Astrocyte of the spinal cord (primary cell): ENCODE measurements at regions not wholly inside any gene's neighbourhood (a gene's known extent, or its start where the extent isn't known, plus 50 kb on each side); places are given as distances from the start of the nearest gene placed in this dataset.

Experiments used
- DNase-seq: peaks from one replicate; pipeline ENCODE4 v3.0.0; 2011; ENCODE audit warnings: low read depth, low spot score
- H3K4me3 ChIP-seq: 2 replicates; pipeline ENCODE4 v1.5.1; 2011; ENCODE audit warnings: low read depth, mild to moderate bottlenecking, low read length, moderate library complexity
- in situ Hi-C: cut with HindIII; loops from 2 replicates; pipeline ENCODE4 v1.10.0; 2017; ENCODE audit warnings: low sequenced_read_pairs
- TF ChIP-seq, protein P1 (sequence below): IDR thresholded peaks from 2 replicates; pipeline ENCODE4 v1.5.1; 2012; ENCODE audit warnings: low read depth, mild to moderate bottlenecking, low read length, inconsistent platforms

DNA sequence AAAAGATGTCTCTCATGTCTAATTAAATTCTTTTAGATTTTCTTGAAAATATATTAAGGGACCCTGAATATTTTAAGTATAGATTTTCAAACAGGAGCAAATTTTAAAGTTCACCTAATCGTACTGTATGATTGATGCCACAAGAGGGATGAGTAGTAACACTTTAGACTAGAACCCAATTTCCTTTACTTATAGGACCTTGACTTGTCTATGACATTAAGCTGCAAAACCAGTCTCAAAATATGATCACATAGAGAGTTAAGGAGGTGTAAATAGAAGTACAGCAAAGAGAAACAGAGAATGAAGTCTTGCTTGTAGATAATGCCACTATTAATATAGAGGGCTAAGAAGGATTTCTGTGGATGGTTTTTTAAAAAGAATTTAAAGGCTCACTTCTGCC, 312.9 kb upstream of the PRR16 start:
- TF ChIP-seq, protein P1, sequence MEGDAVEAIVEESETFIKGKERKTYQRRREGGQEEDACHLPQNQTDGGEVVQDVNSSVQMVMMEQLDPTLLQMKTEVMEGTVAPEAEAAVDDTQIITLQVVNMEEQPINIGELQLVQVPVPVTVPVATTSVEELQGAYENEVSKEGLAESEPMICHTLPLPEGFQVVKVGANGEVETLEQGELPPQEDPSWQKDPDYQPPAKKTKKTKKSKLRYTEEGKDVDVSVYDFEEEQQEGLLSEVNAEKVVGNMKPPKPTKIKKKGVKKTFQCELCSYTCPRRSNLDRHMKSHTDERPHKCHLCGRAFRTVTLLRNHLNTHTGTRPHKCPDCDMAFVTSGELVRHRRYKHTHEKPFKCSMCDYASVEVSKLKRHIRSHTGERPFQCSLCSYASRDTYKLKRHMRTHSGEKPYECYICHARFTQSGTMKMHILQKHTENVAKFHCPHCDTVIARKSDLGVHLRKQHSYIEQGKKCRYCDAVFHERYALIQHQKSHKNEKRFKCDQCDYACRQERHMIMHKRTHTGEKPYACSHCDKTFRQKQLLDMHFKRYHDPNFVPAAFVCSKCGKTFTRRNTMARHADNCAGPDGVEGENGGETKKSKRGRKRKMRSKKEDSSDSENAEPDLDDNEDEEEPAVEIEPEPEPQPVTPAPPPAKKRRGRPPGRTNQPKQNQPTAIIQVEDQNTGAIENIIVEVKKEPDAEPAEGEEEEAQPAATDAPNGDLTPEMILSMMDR, result no peak
- DNase-seq, result no peak
- H3K4me3 ChIP-seq, result no peak overlapping the region
- in situ Hi-C loops, result no loop called here

DNA sequence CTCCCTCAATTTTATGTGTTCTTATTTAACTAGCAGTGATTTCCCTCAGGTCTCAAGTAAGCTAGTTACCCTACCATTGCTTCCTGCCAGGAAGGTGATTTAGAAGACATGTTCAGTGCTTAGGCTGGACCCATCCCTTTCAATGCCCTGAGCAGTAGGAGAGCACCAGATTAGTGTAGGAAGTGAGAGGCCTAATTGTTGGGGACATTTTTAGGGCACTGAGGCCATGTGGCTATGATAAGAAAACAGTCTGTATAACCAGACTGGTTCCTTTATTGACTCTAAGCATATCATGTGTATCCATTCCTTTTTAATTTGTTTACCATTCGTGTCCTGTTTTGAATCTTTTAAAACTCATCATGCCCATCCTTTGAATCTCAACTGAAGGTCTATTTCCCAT, 312.3 kb upstream of the PRR16 start:
- H3K4me3 ChIP-seq, result no peak overlapping the region
- TF ChIP-seq, protein P1, result no peak
- in situ Hi-C loops, result no loop called here
- DNase-seq, result no peak

DNA sequence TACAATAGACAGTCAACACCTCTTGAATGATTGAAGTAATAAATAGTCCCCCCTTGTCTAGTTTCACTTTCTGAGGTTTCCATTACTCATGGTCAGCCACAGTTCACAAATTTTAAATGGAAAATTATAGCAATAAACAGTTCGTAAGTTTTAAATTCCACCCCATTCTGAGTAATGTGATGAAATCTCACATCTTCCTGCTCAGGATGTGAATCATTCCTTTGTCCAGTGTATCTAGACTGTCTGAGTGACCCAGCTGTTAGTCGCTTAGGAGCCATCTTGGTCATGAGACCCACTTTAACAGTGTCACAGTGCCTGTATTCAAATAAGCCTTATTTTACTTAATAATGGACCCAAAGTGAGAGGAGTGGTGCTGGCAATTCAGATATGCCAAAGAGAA, 311.6 kb upstream of the PRR16 start:
- TF ChIP-seq, protein P1, result no peak
- in situ Hi-C loops, result no loop called here
- H3K4me3 ChIP-seq, result no peak overlapping the region
- peak; percentile 86 for DNase-seq

DNA sequence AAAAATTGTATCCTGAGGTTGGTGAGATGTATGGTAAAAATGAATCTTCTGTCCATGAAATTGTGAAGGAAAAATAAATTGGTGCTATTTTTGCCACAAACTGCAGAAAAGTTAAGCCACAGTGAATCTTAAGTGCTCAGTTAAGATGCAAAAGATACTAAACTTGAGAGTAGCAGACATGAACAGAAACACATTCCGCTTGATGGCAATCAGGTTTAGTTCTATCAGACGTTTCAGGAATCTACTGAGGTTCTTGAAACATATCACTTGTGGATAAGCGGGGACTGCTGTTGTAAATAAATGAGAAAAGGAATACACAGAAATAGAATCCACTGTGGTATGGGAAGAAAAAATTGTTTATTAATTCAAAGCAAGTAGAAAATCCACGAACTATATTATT, 311.2 kb upstream of the PRR16 start:
- no peak overlapping the region for H3K4me3 ChIP-seq
- DNase-seq, result no peak
- in situ Hi-C loops, result no loop called here
- TF ChIP-seq, protein P1, result no peak

DNA sequence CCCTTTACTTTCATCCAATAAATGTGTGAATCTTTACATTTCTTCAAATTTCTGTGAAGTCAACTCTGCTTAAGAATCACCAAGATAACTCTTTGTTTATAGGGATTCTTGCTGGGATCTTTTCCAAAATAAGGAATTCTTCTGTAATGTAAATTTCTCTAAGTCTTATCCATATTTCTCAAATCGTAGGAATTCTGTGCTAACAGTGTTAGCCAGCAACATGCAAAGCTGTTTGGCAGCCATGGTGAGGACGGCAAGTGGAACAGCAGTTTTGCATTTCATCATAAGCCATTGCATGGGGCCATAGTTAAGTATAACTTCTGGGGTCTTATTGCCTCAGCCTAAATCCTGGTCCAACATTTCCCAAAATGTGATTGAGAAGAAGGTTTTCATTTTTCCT, 310.5 kb upstream of the PRR16 start:
- H3K4me3 ChIP-seq, result no peak overlapping the region
- TF ChIP-seq, protein P1, result no peak
- in situ Hi-C loops, result no loop called here
- DNase-seq, result no peak

DNA sequence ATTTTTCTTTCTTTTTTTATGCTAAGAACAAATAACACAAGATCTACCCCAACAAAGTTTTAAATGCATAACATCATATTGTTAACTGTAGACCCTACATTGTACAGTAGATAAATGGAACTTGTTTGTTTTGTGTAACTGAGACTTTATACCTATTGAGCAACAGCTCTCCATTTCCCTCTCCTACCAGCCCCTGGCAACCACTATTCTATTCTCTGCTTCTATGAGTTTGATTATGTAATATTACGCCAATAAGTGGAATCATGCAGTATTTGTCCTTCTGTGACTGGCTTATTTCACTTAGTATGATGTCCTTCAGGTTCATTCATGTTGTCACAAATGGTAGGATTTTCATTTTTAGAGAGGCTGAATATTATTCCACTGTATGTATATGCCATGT, 308.2 kb upstream of the PRR16 start:
- H3K4me3 ChIP-seq, result no peak overlapping the region
- DNase-seq, result no peak
- in situ Hi-C loops, result no loop called here
- TF ChIP-seq, protein P1, result no peak

DNA sequence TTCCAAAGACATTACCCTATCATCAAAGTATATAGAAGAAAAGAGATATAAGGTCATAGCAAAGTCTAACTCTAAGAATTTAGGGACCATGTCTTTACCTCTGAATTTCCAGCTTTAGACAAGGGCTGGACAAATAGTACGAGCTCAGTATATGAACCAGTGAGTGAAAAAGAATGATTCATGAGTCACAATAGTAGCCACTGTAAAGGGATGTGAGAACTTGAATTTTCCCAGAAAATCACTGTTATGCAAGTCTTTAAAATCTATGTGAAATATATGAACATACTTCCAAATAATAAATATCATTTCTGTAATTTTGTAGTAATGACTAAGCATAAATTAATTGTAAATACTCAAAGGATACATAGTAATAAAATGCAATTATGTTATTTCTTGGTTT, 305.9 kb upstream of the PRR16 start:
- H3K4me3 ChIP-seq, result no peak overlapping the region
- in situ Hi-C loops, result no loop called here
- DNase-seq, result no peak
- TF ChIP-seq, protein P1, result no peak
